Osteoblast (primary cell): ENCODE measurements at regions not wholly inside any gene's neighbourhood (a gene's known extent, or its start where the extent isn't known, plus 50 kb on each side); places are given as distances from the start of the nearest gene placed in this dataset.

ENCODE experiments used
- DNase-seq: peaks from one replicate; pipeline ENCODE4 v3.0.0; 2011; ENCODE audit warnings: low spot score, mixed read lengths; ENCODE audit not compliant: insufficient read length; ENCODE audit errors: missing footprints
- H2AFZ ChIP-seq: 2 replicates; pipeline ENCODE4 v1.6.0; 2011; ENCODE audit warnings: mild to moderate bottlenecking, low read length
- H3K27ac ChIP-seq: 2 replicates; pipeline ENCODE4 v1.5.1; 2011; ENCODE audit warnings: mild to moderate bottlenecking, low read depth, low read length, moderate library complexity
- H3K27me3 ChIP-seq: 2 replicates; pipeline ENCODE4 v1.6.0; 2012; ENCODE audit warnings: mild to moderate bottlenecking, control low read depth, inconsistent platforms, low read length, moderate library complexity; ENCODE audit not compliant: insufficient read depth
- H3K36me3 ChIP-seq: 2 replicates; pipeline ENCODE4 v1.5.1; 2011; ENCODE audit warnings: mild to moderate bottlenecking, low read length, control low read depth, moderate library complexity; ENCODE audit not compliant: insufficient read depth
- H3K4me1 ChIP-seq: 2 replicates; pipeline ENCODE4 v1.5.1; 2011; ENCODE audit warnings: mild to moderate bottlenecking, low read length, control low read depth, moderate library complexity; ENCODE audit not compliant: insufficient read depth
- H3K4me2 ChIP-seq: 2 replicates; pipeline ENCODE4 v1.6.0; 2011; ENCODE audit warnings: mild to moderate bottlenecking, low read length; ENCODE audit not compliant: insufficient read depth
- H3K4me3 ChIP-seq: fragments of 200-600 bp; sonication (generic); 3 replicates; pipeline ENCODE4 v1.5.1; 2012; ENCODE audit warnings: mild to moderate bottlenecking, low read length, inconsistent platforms; ENCODE audit not compliant: insufficient read depth
- H3K79me2 ChIP-seq: 2 replicates; pipeline ENCODE4 v1.6.0; 2012; ENCODE audit warnings: mild to moderate bottlenecking, low read length, control low read depth, inconsistent platforms; ENCODE audit not compliant: insufficient read depth
- H3K9me3 ChIP-seq: 2 replicates; pipeline ENCODE4 v1.5.1; 2011; ENCODE audit warnings: low read depth, low read length, control low read depth
- H4K20me1 ChIP-seq: 2 replicates; pipeline ENCODE4 v1.6.0; 2012; ENCODE audit warnings: mild to moderate bottlenecking, low read length, control low read depth; ENCODE audit not compliant: insufficient read depth
- CTCF ChIP-seq: IDR thresholded peaks from 2 replicates; pipeline ENCODE4 v1.5.1; 2011; ENCODE audit warnings: mild to moderate bottlenecking, low read depth, low read length, moderate library complexity; ENCODE audit errors: extremely low read depth

GRCh38 chr20:57970856-57971255, 257.6 kb downstream of the ANKRD60 start:
- TF ChIP-seq CTCF: no peak
- H2AFZ ChIP-seq: no peak overlapping the region
- no peaks in the 10 kb centered on the region for H3K9me3 ChIP-seq
- H3K79me2 ChIP-seq: no peaks in the 10 kb centered on the region
- H3K27ac ChIP-seq: no peak overlapping the region
- no peak overlapping the region for H3K4me2 ChIP-seq
- no peaks in the 10 kb centered on the region for H4K20me1 ChIP-seq
- no peak for DNase-seq
- H3K36me3 ChIP-seq: no peaks in the 10 kb centered on the region
- no peak overlapping the region for H3K4me3 ChIP-seq
- H3K27me3 ChIP-seq: no peaks in the 10 kb centered on the region
- no peaks in the 10 kb centered on the region for H3K4me1 ChIP-seq

- Histone ChIP-seq H3K4me2 (no peak overlapping the region), H3K4me1 (no peaks in the 10 kb centered on the region), H3K4me3 (no peak overlapping the region), H4K20me1 (no peaks in the 10 kb centered on the region), H3K79me2 (no peaks in the 10 kb centered on the region), H3K36me3 (no peaks in the 10 kb centered on the region), H2AFZ (no peak overlapping the region), H3K27ac (no peak overlapping the region), H3K27me3 (no peaks in the 10 kb centered on the region), H3K9me3 (no peaks in the 10 kb centered on the region)
- no peak for DNase-seq
- TF ChIP-seq CTCF: no peak
Observed at GRCh38 chr20:57970116-57970515, 258.3 kb downstream of the ANKRD60 start.

- Histone ChIP-seq H3K4me3 (no peak overlapping the region), H3K27ac (no peak overlapping the region), H3K27me3 (no peaks in the 10 kb centered on the region), H3K36me3 (no peaks in the 10 kb centered on the region), H3K4me2 (no peak overlapping the region), H3K79me2 (no peaks in the 10 kb centered on the region), H4K20me1 (no peaks in the 10 kb centered on the region), H2AFZ (no peak overlapping the region), H3K9me3 (no peaks in the 10 kb centered on the region), H3K4me1 (peaks cover 13% of the 10 kb centered on the region)
- DNase-seq: no peak
- no peak for TF ChIP-seq CTCF
Observed at GRCh38 chr20:57968120-57968519, 258.3 kb upstream of the PMEPA1 start.

- no peaks in the 10 kb centered on the region for H4K20me1 ChIP-seq
- no peak overlapping the region for H3K27ac ChIP-seq
- H3K9me3 ChIP-seq: no peaks in the 10 kb centered on the region
- H3K4me1 ChIP-seq: peaks cover 13% of the 10 kb centered on the region
- DNase-seq: no peak
- H3K36me3 ChIP-seq: no peaks in the 10 kb centered on the region
- no peak overlapping the region for H2AFZ ChIP-seq
- no peak for TF ChIP-seq CTCF
- no peak overlapping the region for H3K4me2 ChIP-seq
- H3K4me3 ChIP-seq: no peak overlapping the region
- no peaks in the 10 kb centered on the region for H3K27me3 ChIP-seq
- H3K79me2 ChIP-seq: no peaks in the 10 kb centered on the region
Observed at GRCh38 chr20:57967364-57967763, 257.5 kb upstream of the PMEPA1 start.
